ENCODE measurements at regions not wholly inside any gene's neighbourhood (a gene's known extent, or its start where the extent isn't known, plus 50 kb on each side); places are given as distances from the start of the nearest gene placed in this dataset.

GRCh38 chr4:36914106-36914505 lies 330.4 kb upstream of the NWD2 start:
- TF ChIP-seq POLR2AphosphoS5 (IDR thresholded peaks at IDR 0.05) (no peak), CTCF (IDR thresholded peaks at IDR 0.05) (no peak), EP300 (IDR thresholded peaks at IDR 0.05) (no peak)

Data from sigmoid colon (tissue), 4 donors.